IMR-90 (cell line): ENCODE measurements at regions not wholly inside any gene's neighbourhood (a gene's known extent, or its start where the extent isn't known, plus 50 kb on each side); places are given as distances from the start of the nearest gene placed in this dataset.

Source experiments
- ATAC-seq: fragments of 200-7000 bp; cut with Tn5 transposase; 2 replicates; pipeline ENCODE4 v1.9.1; 2020; ENCODE audit warnings: low read depth, mild to moderate bottlenecking, moderate library complexity
- BruUV-seq: library from RNA; stranded (reverse); fragments of 400-500 nt; replicated peaks from 2 replicates; lab custom pipeline; 2021; lab: Mats Ljungman, UMichigan
- CTCF ChIA-PET: fragments of 300-600 bp; formaldehyde crosslinking; extraction: SDS; loops from one replicate; lab custom pipeline; 2021; ENCODE audit warnings: antibody characterized with exemption; lab: Yijun Ruan, JAX
- POLR2A ChIA-PET: fragments of 300-600 bp; sonication (Branson Sonifier 250); formaldehyde crosslinking; loops from one replicate; lab custom pipeline; 2022; ENCODE audit warnings: antibody characterized with exemption; ENCODE audit not compliant: unreplicated experiment; lab: Charles Lee
- DNase-seq: peaks from one replicate; pipeline ENCODE4 v3.0.0; 2013
- H2AFZ ChIP-seq: replicated peaks from 2 replicates; pipeline ENCODE3; 2013; ENCODE audit warnings: low read length, mild to moderate bottlenecking; ENCODE audit not compliant: poor library complexity
- H2AK5ac ChIP-seq: 2 replicates; pipeline ENCODE4 v1.6.1; 2013; ENCODE audit warnings: low read depth, low read length, inconsistent platforms
- H2AK9ac ChIP-seq: replicated peaks from 2 replicates; pipeline ENCODE3; 2013; ENCODE audit warnings: mild to moderate bottlenecking, low read depth, low read length, moderate library complexity; ENCODE audit not compliant: poor library complexity
- H2BK120ac ChIP-seq: 2 replicates; pipeline ENCODE4 v1.6.1; 2013; ENCODE audit warnings: low read depth, low read length, inconsistent platforms
- H2BK15ac ChIP-seq: 3 replicates; pipeline ENCODE4 v1.6.1; 2013; ENCODE audit warnings: low read depth, low read length, inconsistent platforms
- H2BK20ac ChIP-seq: 2 replicates; pipeline ENCODE4 v1.6.1; 2013; ENCODE audit warnings: low read depth, mild to moderate bottlenecking, inconsistent platforms, low read length, moderate library complexity
- H2BK5ac ChIP-seq: 2 replicates; pipeline ENCODE4 v1.6.1; 2013; ENCODE audit warnings: mild to moderate bottlenecking, low read depth, low read length, inconsistent platforms; ENCODE audit not compliant: poor library complexity, severe bottlenecking
- H3K14ac ChIP-seq: replicated peaks from 2 replicates; pipeline ENCODE4 v1.6.1; 2013; ENCODE audit warnings: low read depth, low read length, inconsistent platforms
- H3K18ac ChIP-seq: 2 replicates; pipeline ENCODE4 v1.6.1; 2013; ENCODE audit warnings: low read depth, low read length, control low read depth
- H3K23ac ChIP-seq: 2 replicates; pipeline ENCODE4 v1.6.1; 2013; ENCODE audit warnings: low read depth, low read length, inconsistent platforms
- H3K27ac ChIP-seq: 2 replicates; pipeline ENCODE4 v1.5.1; 2013; ENCODE audit warnings: mild to moderate bottlenecking, control low read depth, low read length; ENCODE audit not compliant: insufficient read depth
- H3K27me3 ChIP-seq: 2 replicates; pipeline ENCODE4 v1.6.1; 2013; ENCODE audit warnings: low read length; ENCODE audit not compliant: control insufficient read depth, insufficient read depth
- H3K36me3 ChIP-seq: 2 replicates; pipeline ENCODE4 v1.6.1; 2013; ENCODE audit warnings: low read length, mixed read lengths; ENCODE audit not compliant: control insufficient read depth, insufficient read depth
- H3K4ac ChIP-seq: 2 replicates; pipeline ENCODE4 v1.6.1; 2013; ENCODE audit warnings: low read depth, low read length, inconsistent platforms
- H3K4me1 ChIP-seq: 2 replicates; pipeline ENCODE4 v1.6.1; 2013; ENCODE audit warnings: low read length, mixed read lengths; ENCODE audit not compliant: control insufficient read depth, insufficient read depth
- H3K4me2 ChIP-seq: 2 replicates; pipeline ENCODE4 v1.6.1; 2013; ENCODE audit warnings: low read depth, mild to moderate bottlenecking, control low read depth, low read length, moderate library complexity
- H3K4me3 ChIP-seq: 2 replicates; pipeline ENCODE4 v1.5.1; 2013; ENCODE audit warnings: low read depth, mild to moderate bottlenecking, control low read depth, low read length, moderate library complexity; ENCODE audit not compliant: insufficient read depth
- H3K56ac ChIP-seq: 2 replicates; pipeline ENCODE4 v1.6.1; 2013; ENCODE audit warnings: low read length, inconsistent platforms; ENCODE audit not compliant: insufficient read depth; ENCODE audit errors: extremely low read depth
- H3K79me1 ChIP-seq, 2 experiments: 2 replicates each; pipeline ENCODE4 v1.6.1; 2013; ENCODE audit warnings: low read length in 2 of 2, inconsistent platforms in 1 of 2, low read depth in 1 of 2
- H3K9ac ChIP-seq: 2 replicates; pipeline ENCODE4 v1.6.1; 2013; ENCODE audit warnings: low read depth, low read length, control low read depth
- H3K9me1 ChIP-seq: 2 replicates; pipeline ENCODE4 v1.6.1; 2013; ENCODE audit warnings: low read length, inconsistent platforms; ENCODE audit not compliant: insufficient read depth
- H3K9me3 ChIP-seq: 2 replicates; pipeline ENCODE4 v1.6.1; 2013; ENCODE audit warnings: low read length; ENCODE audit not compliant: control insufficient read depth, insufficient read depth
- H4K20me1 ChIP-seq: 2 replicates; pipeline ENCODE4 v1.6.1; 2013; ENCODE audit warnings: low read length, inconsistent platforms; ENCODE audit not compliant: insufficient read depth
- H4K5ac ChIP-seq: 2 replicates; pipeline ENCODE4 v1.6.1; 2013; ENCODE audit warnings: mild to moderate bottlenecking, low read depth, low read length, control low read depth
- H4K8ac ChIP-seq, 2 experiments: 2 replicates each; pipeline ENCODE4 v1.6.1; 2013; ENCODE audit warnings: low read depth in 2 of 2, low read length in 2 of 2, control low read depth in 1 of 2, inconsistent platforms in 1 of 2
- H4K91ac ChIP-seq: 2 replicates; pipeline ENCODE4 v1.6.1; 2013; ENCODE audit warnings: low read depth, low read length, inconsistent platforms; ENCODE audit not compliant: insufficient read depth
- CEBPB ChIP-seq: IDR thresholded peaks from 2 replicates; pipeline ENCODE4 v1.6.1; 2012; ENCODE audit warnings: low read depth, low read length, improper control_type of control experiment
- FOS ChIP-seq: fragments of 150-350 bp; IDR thresholded peaks from 2 replicates; pipeline ENCODE4 v1.6.1; 2016; ENCODE audit warnings: low read depth, low read length
- MAZ ChIP-seq: IDR thresholded peaks from 2 replicates; pipeline ENCODE4 v1.6.1; 2012; ENCODE audit warnings: low read depth, mild to moderate bottlenecking, low read length, improper control_type of control experiment, moderate library complexity, borderline replicate concordance
- POLR2A ChIP-seq: IDR thresholded peaks from 2 replicates; pipeline ENCODE4 v1.6.1; 2012; ENCODE audit warnings: mild to moderate bottlenecking, low read depth, low read length
- RAD21 ChIP-seq: IDR thresholded peaks from 2 replicates; pipeline ENCODE4 v1.6.1; 2012; ENCODE audit warnings: low read length, improper control_type of control experiment
- WGBS, 2 experiments: methylation state at CpG; one replicate each; pipeline versions ENCODE4 v1.1.5 to v1.1.7; 2013; ENCODE audit warnings: missing lambda C conversion rate in 2 of 2; ENCODE audit not compliant: insufficient read length in 1 of 2; ENCODE audit errors: extremely low coverage in 2 of 2; 5-methylcytosine and 5-hydroxymethylcytosine counted together
- dilution Hi-C: fragments of 300-500 bp; cut with HindIII; formaldehyde crosslinking; loops from one replicate; pipeline ENCODE4 v1.14.3; 2018; ENCODE audit warnings: low sequenced_read_pairs; ENCODE audit not compliant: unreplicated experiment
- in situ Hi-C: fragments of 300-500 bp; cut with MboI; formaldehyde crosslinking; loops from 3 replicates; pipeline ENCODE4 v1.14.3; 2019; ENCODE audit warnings: low sequenced_read_pairs, inconsistent platforms, mixed read lengths
- intact Hi-C: fragments of 100-400 bp; cut with micrococcal nuclease; formaldehyde crosslinking; loops from 2 replicates; pipeline ENCODE4 v1.10.0; 2022

DNA sequence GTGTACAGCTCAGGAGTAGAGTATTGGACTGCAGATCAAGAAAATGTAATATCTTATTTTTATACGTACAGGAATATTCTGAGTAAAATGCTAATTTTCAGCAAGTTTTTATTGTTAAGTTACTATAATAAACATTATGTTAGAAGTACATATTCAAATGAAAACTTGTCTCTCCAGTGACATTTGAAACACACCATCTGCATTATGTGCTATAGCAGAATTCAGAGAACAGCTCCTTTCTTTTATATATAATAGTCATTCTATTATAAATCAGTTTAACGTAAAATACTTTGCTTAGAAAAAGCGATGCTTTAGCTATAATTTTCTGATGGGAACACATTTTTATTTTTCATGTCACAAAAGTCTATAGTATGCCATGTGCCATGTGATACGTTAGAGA, 249.0 kb downstream of the PTPRC start:
- Histone ChIP-seq H3K9me1 (no peaks in the 10 kb centered on the region), H2AK5ac (no peak overlapping the region), H2BK120ac (no peak overlapping the region), H4K20me1 (peaks cover 4% of the 10 kb centered on the region; the same call in 1 of the 2 replicates), H3K9ac (no peak overlapping the region), H3K4me2 (no peak overlapping the region), H3K14ac (no peak overlapping the region), H3K4me3 (no peak overlapping the region), H3K9me3 (no peaks in the 10 kb centered on the region), H3K18ac (no peak overlapping the region), H3K36me3 (peaks cover 3% of the 10 kb centered on the region; the same call in 1 of the 2 replicates), H3K27ac (no peak overlapping the region), H2BK15ac (no peak overlapping the region), H2AFZ (no peak overlapping the region), H3K4me1 (peaks cover 4% of the 10 kb centered on the region; the same call in 1 of the 2 replicates), H4K91ac (no peak overlapping the region), H3K23ac (no peak overlapping the region), H3K56ac (no peak overlapping the region), H2AK9ac (no peak overlapping the region), H3K27me3 (no peaks in the 10 kb centered on the region), H4K5ac (no peak overlapping the region), H4K8ac (no peak overlapping the region), H2BK5ac (no peak overlapping the region), H2BK20ac (no peak overlapping the region), H3K79me1 (peaks cover 10 to 36% of the 10 kb centered on the region in 2 experiments), H3K4ac (no peak overlapping the region)
- BruUV-seq: no TSS peak
- POLR2A ChIA-PET: interaction anchor here (0.7 kb wide), 1 partner anchor 395 kb away, joined by 3 read pairs; no protein-coding TSS in a partner anchor
- in situ Hi-C loops (no loop called here), dilution Hi-C loops (no loop called here), intact Hi-C loops (no loop called here)
- CTCF ChIA-PET: no interaction called here
- DNase-seq (no peak), ATAC-seq (no peak)
- no CpG with 5 or more reads among the region's 4 CpGs for WGBS, 2 experiments
- no peak for TF ChIP-seq CEBPB
- no peak for TF ChIP-seq MAZ
- TF ChIP-seq RAD21: no peak
- TF ChIP-seq FOS: no peak
- no peak for TF ChIP-seq POLR2A
